H9 (cell line): ENCODE measurements at regions not wholly inside any gene's neighbourhood (a gene's known extent, or its start where the extent isn't known, plus 50 kb on each side); places are given as distances from the start of the nearest gene placed in this dataset.

Experiments
- DNase-seq: peaks from one replicate; pipeline ENCODE4 v3.0.0-alpha.2; 2017
- H2AFZ ChIP-seq: one replicate; pipeline ENCODE4 v1.6.1; 2013; ENCODE audit warnings: mild to moderate bottlenecking, low read length, control low read depth, moderate library complexity
- H2AK5ac ChIP-seq: 2 replicates; pipeline ENCODE4 v1.6.1; 2013; ENCODE audit warnings: low read length, control low read depth, mixed read lengths; ENCODE audit not compliant: insufficient read length
- H2BK120ac ChIP-seq: one replicate; pipeline ENCODE4 v1.6.1; 2013; ENCODE audit warnings: low read depth, mild to moderate bottlenecking, low read length, control low read depth, inconsistent platforms; ENCODE audit not compliant: poor library complexity, severe bottlenecking
- H2BK12ac ChIP-seq: 2 replicates; pipeline ENCODE4 v1.6.1; 2013; ENCODE audit warnings: low read length, control low read depth, mixed read lengths, low read depth; ENCODE audit not compliant: insufficient read length
- H2BK15ac ChIP-seq: 2 replicates; pipeline ENCODE4 v1.6.1; 2013; ENCODE audit warnings: low read depth, low read length, control low read depth
- H2BK20ac ChIP-seq: one replicate; pipeline ENCODE4 v1.6.1; 2013; ENCODE audit warnings: low read depth, mild to moderate bottlenecking, low read length, control low read depth, inconsistent platforms; ENCODE audit not compliant: poor library complexity, severe bottlenecking
- H2BK5ac ChIP-seq: 2 replicates; pipeline ENCODE4 v1.6.1; 2013; ENCODE audit warnings: low read length, control low read depth, mixed read lengths; ENCODE audit not compliant: insufficient read length
- H3K14ac ChIP-seq: 2 replicates; pipeline ENCODE4 v1.6.1; 2013; ENCODE audit warnings: low read length, control low read depth; ENCODE audit not compliant: insufficient read depth
- H3K18ac ChIP-seq: 2 replicates; pipeline ENCODE4 v1.6.1; 2013; ENCODE audit warnings: low read depth, mild to moderate bottlenecking, mixed read lengths, low read length, control low read depth; ENCODE audit not compliant: insufficient read length
- H3K23ac ChIP-seq: 2 replicates; pipeline ENCODE4 v1.6.1; 2013; ENCODE audit warnings: low read length, control low read depth, mixed read lengths, low read depth; ENCODE audit not compliant: insufficient read length
- H3K23me2 ChIP-seq: 2 replicates; pipeline ENCODE4 v1.6.1; 2013; ENCODE audit warnings: low read depth, mild to moderate bottlenecking, mixed read lengths, low read length, control low read depth; ENCODE audit not compliant: insufficient read length, poor library complexity, severe bottlenecking
- H3K27ac ChIP-seq: 2 replicates; pipeline ENCODE4 v1.5.1; 2013; ENCODE audit warnings: low read length, control low read depth, mixed read lengths, low read depth; ENCODE audit not compliant: insufficient read length
- H3K27me3 ChIP-seq: 2 replicates; pipeline ENCODE4 v1.6.1; 2013; ENCODE audit warnings: low read length, control low read depth, inconsistent platforms; ENCODE audit not compliant: insufficient read depth
- H3K4ac ChIP-seq: 2 replicates; pipeline ENCODE4 v1.6.1; 2013; ENCODE audit warnings: low read depth, mild to moderate bottlenecking, control low read depth, inconsistent platforms, low read length, moderate library complexity
- H3K4me1 ChIP-seq: 2 replicates; pipeline ENCODE4 v1.6.1; 2013; ENCODE audit warnings: low read length, control low read depth, inconsistent platforms; ENCODE audit not compliant: insufficient read depth
- H3K4me2 ChIP-seq: 2 replicates; pipeline ENCODE4 v1.6.1; 2013; ENCODE audit warnings: low read length, control low read depth, mixed read lengths; ENCODE audit not compliant: insufficient read length, insufficient read depth
- H3K56ac ChIP-seq: 2 replicates; pipeline ENCODE4 v1.6.1; 2013; ENCODE audit warnings: low read depth, mild to moderate bottlenecking, mixed read lengths, low read length, control low read depth; ENCODE audit not compliant: insufficient read length
- H3K79me1 ChIP-seq: 2 replicates; pipeline ENCODE4 v1.6.1; 2013; ENCODE audit warnings: low read depth, mild to moderate bottlenecking, moderate library complexity, low read length, control low read depth, inconsistent platforms; ENCODE audit not compliant: insufficient read depth, poor library complexity, severe bottlenecking
- H3K79me2 ChIP-seq: 2 replicates; pipeline ENCODE4 v1.6.1; 2013; ENCODE audit warnings: low read length, control low read depth, inconsistent platforms; ENCODE audit not compliant: insufficient read depth
- H3K9ac ChIP-seq: 2 replicates; pipeline ENCODE4 v1.6.1; 2013; ENCODE audit warnings: low read length, control low read depth, mixed read lengths; ENCODE audit not compliant: insufficient read length; ENCODE audit errors: extremely low read depth
- H3K9me3 ChIP-seq: one replicate; pipeline ENCODE4 v1.6.1; 2013; ENCODE audit warnings: low read depth, low read length, inconsistent platforms; ENCODE audit not compliant: control insufficient read depth
- H3T11ph ChIP-seq: one replicate; pipeline ENCODE4 v1.6.1; 2013; ENCODE audit warnings: mild to moderate bottlenecking, low read length, control low read depth, inconsistent platforms
- H4K20me1 ChIP-seq: one replicate; pipeline ENCODE4 v1.6.1; 2013; ENCODE audit not compliant: control insufficient read depth, insufficient read length, insufficient read depth
- H4K5ac ChIP-seq: 2 replicates; pipeline ENCODE4 v1.6.1; 2013; ENCODE audit warnings: low read depth, mild to moderate bottlenecking, mixed read lengths, low read length, control low read depth; ENCODE audit not compliant: insufficient read length
- H4K8ac ChIP-seq: replicated peaks from 2 replicates; pipeline ENCODE4 v1.6.1; 2013; ENCODE audit warnings: low read length, control low read depth, mixed read lengths, low read depth; ENCODE audit not compliant: insufficient read length
- H4K91ac ChIP-seq: 2 replicates; pipeline ENCODE4 v1.6.1; 2013; ENCODE audit warnings: low read depth, mild to moderate bottlenecking, moderate library complexity, mixed read lengths, low read length, control low read depth; ENCODE audit not compliant: insufficient read length
- H3K27ac Mint-ChIP-seq, 3 experiments: 2 replicates in 2 of 3; 3 replicates in 1 of 3; pipeline ENCODE4 v1.8.0; 2020 to 2021; ENCODE audit warnings: mixed read lengths in 3 of 3, mild to moderate bottlenecking in 1 of 3, moderate library complexity in 1 of 3
- H3K27me3 Mint-ChIP-seq: 2 replicates; pipeline ENCODE4 v1.8.0; 2021; ENCODE audit warnings: low read depth, mild to moderate bottlenecking, moderate library complexity, mixed read lengths
- H3K36me3 Mint-ChIP-seq, 3 experiments: 2 replicates in 2 of 3; 3 replicates in 1 of 3; pipeline ENCODE4 v1.8.0; 2020 to 2021; ENCODE audit warnings: low read depth in 3 of 3, mixed read lengths in 3 of 3; ENCODE audit not compliant: insufficient read depth in 1 of 3
- H3K4me1 Mint-ChIP-seq, 2 experiments: 2 replicates each; pipeline ENCODE4 v1.8.0; 2020; ENCODE audit warnings: mixed read lengths in 2 of 2
- H3K4me3 Mint-ChIP-seq, 2 experiments: 2 replicates in 1 of 2; 3 replicates in 1 of 2; pipeline ENCODE4 v1.8.0; 2020 to 2021; ENCODE audit warnings: mild to moderate bottlenecking in 2 of 2, mixed read lengths in 2 of 2, moderate library complexity in 1 of 2
- H3K9me3 Mint-ChIP-seq, 2 experiments: 2 replicates in 1 of 2; 3 replicates in 1 of 2; pipeline ENCODE4 v1.8.0; 2020; ENCODE audit warnings: mild to moderate bottlenecking in 2 of 2, mixed read lengths in 2 of 2, moderate library complexity in 1 of 2
- CTCF ChIP-seq: fragments of 200-600 bp; sonication (generic); conservative IDR thresholded peaks from 3 replicates; pipeline ENCODE4 v1.8.0; 2021; ENCODE audit warnings: antibody characterized with exemption, mild to moderate bottlenecking
- WGBS: extraction: QIAGEN DNeasy Blood & Tissue Kit; methylation state at CpG from one replicate; pipeline ENCODE4 v1.1.7; 2013; ENCODE audit warnings: missing lambda C conversion rate, low lambda C conversion rate, mixed read lengths; ENCODE audit not compliant: insufficient read length; ENCODE audit errors: extremely low coverage; 5-methylcytosine and 5-hydroxymethylcytosine counted together

- Mint-ChIP-seq H3K36me3 (no peaks in the 10 kb centered on the region), H3K9me3 (no peaks in the 10 kb centered on the region), H3K4me1 (no peaks in the 10 kb centered on the region), H3K27me3 (peaks cover 9% of the 10 kb centered on the region), H3K27ac (no peak overlapping the region), H3K4me3 (no peak overlapping the region)
- Histone ChIP-seq H3K23ac (no peak overlapping the region), H4K91ac (no peak overlapping the region), H3K27ac (no peak overlapping the region), H3K27me3 (no peaks in the 10 kb centered on the region; the same call in 1 of the 2 replicates), H3K23me2 (no peaks in the 10 kb centered on the region), H3K4ac (no peak overlapping the region), H2AFZ (no peak overlapping the region), H3K4me2 (no peak overlapping the region), H3K79me2 (no peaks in the 10 kb centered on the region), H2BK20ac (no peak overlapping the region), H3K14ac (no peak overlapping the region), H4K8ac (no peak overlapping the region), H3K4me1 (no peaks in the 10 kb centered on the region), H3K9ac (no peak overlapping the region), H3K79me1 (no peaks in the 10 kb centered on the region), H2BK15ac (no peak overlapping the region), H3K18ac (no peak overlapping the region), H2BK120ac (no peak overlapping the region), H2BK5ac (no peak overlapping the region), H4K20me1 (no peaks in the 10 kb centered on the region), H3K9me3 (no peaks in the 10 kb centered on the region), H2BK12ac (no peak overlapping the region), H4K5ac (no peak overlapping the region), H2AK5ac (no peak overlapping the region), H3T11ph (no peak overlapping the region), H3K56ac (no peak overlapping the region)
- no peak for DNase-seq
- TF ChIP-seq CTCF: no peak
- no CpG with 5 or more reads among the region's 3 CpGs for WGBS
These were observed 136.7 kb upstream of the RPL34 start for GRCh38 chr4:108483650-108484049.
